ENCODE measurements at regions not wholly inside any gene's neighbourhood (a gene's known extent, or its start where the extent isn't known, plus 50 kb on each side); places are given as distances from the start of the nearest gene placed in this dataset.

GRCh38 chr11:20260307-20260706, 100.0 kb upstream of the DBX1 start:
- Histone ChIP-seq H4K20me1 (ENCODE audit: low read depth, low read length) (no peaks in the 10 kb centered on the region), H3K9me2 (replicated peaks; ENCODE audit: insufficient read depth, low read length) (no peaks in the 10 kb centered on the region), H3K4me3 (ENCODE audit: insufficient read depth, low read length, poor library complexity, severe bottlenecking) (no peak overlapping the region), H3K79me2 (ENCODE audit: insufficient read depth, low read length) (no peaks in the 10 kb centered on the region), H3K36me3 (ENCODE audit: low read length) (no peaks in the 10 kb centered on the region), H2AFZ (ENCODE audit: low read depth, low read length, severe bottlenecking) (no peak overlapping the region), H3K27ac (ENCODE audit: low read depth, low read length) (no peak overlapping the region), H3K9me3 (ENCODE audit: insufficient read depth, low read length) (no peaks in the 10 kb centered on the region), H3K27me3 (ENCODE audit: low read length) (no peaks in the 10 kb centered on the region), H3F3A (ENCODE audit: insufficient read depth) (no peaks in the 10 kb centered on the region), H3K4me2 (ENCODE audit: low read depth, low read length, poor library complexity, severe bottlenecking) (no peak overlapping the region), H3K9ac (ENCODE audit: low read length) (no peak overlapping the region)
- no peak for TF ChIP-seq CTCF (IDR thresholded peaks at IDR 0.05; ENCODE audit: insufficient read depth, low read length, poor library complexity, severe bottlenecking)
- no peak for TF ChIP-seq EZH2phosphoT487 (conservative IDR thresholded peaks at IDR 0.05; ENCODE audit: low read length)

- H2AFZ ChIP-seq (ENCODE audit: low read depth, low read length, severe bottlenecking), result no peak overlapping the region
- no peaks in the 10 kb centered on the region for H3K9me2 ChIP-seq (replicated peaks; ENCODE audit: insufficient read depth, low read length)
- no peaks in the 10 kb centered on the region for H3K27me3 ChIP-seq (ENCODE audit: low read length)
- H3K9ac ChIP-seq (ENCODE audit: low read length), result no peak overlapping the region
- H3F3A ChIP-seq (ENCODE audit: insufficient read depth), result no peaks in the 10 kb centered on the region
- H3K4me3 ChIP-seq (ENCODE audit: insufficient read depth, low read length, poor library complexity, severe bottlenecking), result no peak overlapping the region
- H3K27ac ChIP-seq (ENCODE audit: low read depth, low read length), result no peak overlapping the region
- TF ChIP-seq CTCF (IDR thresholded peaks at IDR 0.05; ENCODE audit: insufficient read depth, low read length, poor library complexity, severe bottlenecking) (no peak), EZH2phosphoT487 (conservative IDR thresholded peaks at IDR 0.05; ENCODE audit: low read length) (no peak)
- H3K79me2 ChIP-seq (ENCODE audit: insufficient read depth, low read length), result no peaks in the 10 kb centered on the region
- no peak overlapping the region for H3K4me2 ChIP-seq (ENCODE audit: low read depth, low read length, poor library complexity, severe bottlenecking)
- H3K9me3 ChIP-seq (ENCODE audit: insufficient read depth, low read length), result no peaks in the 10 kb centered on the region
- no peaks in the 10 kb centered on the region for H3K36me3 ChIP-seq (ENCODE audit: low read length)
- no peaks in the 10 kb centered on the region for H4K20me1 ChIP-seq (ENCODE audit: low read depth, low read length)
These were observed 99.2 kb upstream of the DBX1 start for GRCh38 chr11:20259506-20259905.

GRCh38 chr11:20258376-20258895, 98.2 kb upstream of the DBX1 start:
- Histone ChIP-seq H3F3A (ENCODE audit: insufficient read depth) (no peaks in the 10 kb centered on the region), H3K9me2 (replicated peaks; ENCODE audit: insufficient read depth, low read length) (no peaks in the 10 kb centered on the region), H3K9me3 (ENCODE audit: insufficient read depth, low read length) (no peaks in the 10 kb centered on the region), H3K4me3 (ENCODE audit: insufficient read depth, low read length, poor library complexity, severe bottlenecking) (no peak overlapping the region), H3K27me3 (ENCODE audit: low read length) (no peaks in the 10 kb centered on the region), H3K4me2 (ENCODE audit: low read depth, low read length, poor library complexity, severe bottlenecking) (no peak overlapping the region), H3K9ac (ENCODE audit: low read length) (no peak overlapping the region), H4K20me1 (ENCODE audit: low read depth, low read length) (no peaks in the 10 kb centered on the region), H3K79me2 (ENCODE audit: insufficient read depth, low read length) (no peaks in the 10 kb centered on the region), H3K36me3 (ENCODE audit: low read length) (no peaks in the 10 kb centered on the region), H2AFZ (ENCODE audit: low read depth, low read length, severe bottlenecking) (no peak overlapping the region), H3K27ac (ENCODE audit: low read depth, low read length) (no peak overlapping the region)
- TF ChIP-seq CTCF (IDR thresholded peaks at IDR 0.05; ENCODE audit: insufficient read depth, low read length, poor library complexity, severe bottlenecking) (no peak), EZH2phosphoT487 (conservative IDR thresholded peaks at IDR 0.05; ENCODE audit: low read length) (no peak)
